AG10803 (cell line): ENCODE measurements at regions not wholly inside any gene's neighbourhood (a gene's known extent, or its start where the extent isn't known, plus 50 kb on each side); places are given as distances from the start of the nearest gene placed in this dataset.
"Not testable (repeated sequence)": the region's sequence is repeated elsewhere in the genome, so short reads cannot be mapped to it uniquely, and the experiment has no call there.

Source experiments
- DNase-seq: peaks from one replicate; pipeline ENCODE4 v3.0.0; 2010; ENCODE audit warnings: low read depth
- H3K4me3 ChIP-seq: 2 replicates; pipeline ENCODE4 v1.5.1; 2011; ENCODE audit warnings: mild to moderate bottlenecking, low read length, control low read depth
- CTCF ChIP-seq: conservative IDR thresholded peaks from 2 replicates; pipeline ENCODE4 v1.5.1; 2011; ENCODE audit warnings: mild to moderate bottlenecking, low read length, control low read depth, inconsistent platforms

GRCh38 chr5:91296674-91297143 lies 86.4 kb downstream of the ARRDC3 start:
- H3K4me3 ChIP-seq = no peak overlapping the region
- no peak for TF ChIP-seq CTCF
- peak; percentile 96 for DNase-seq

- H3K4me3 ChIP-seq = not testable (repeated sequence)
- peak; percentile 71 for DNase-seq
Observed at GRCh38 chr5:91296102-91296501, 87.0 kb downstream of the ARRDC3 start.

GRCh38 chr5:91293131-91293530 lies 90.0 kb downstream of the ARRDC3 start:
- H3K4me3 ChIP-seq = no peak overlapping the region
- TF ChIP-seq CTCF = no peak
- peak; percentile 79 for DNase-seq

GRCh38 chr5:91291628-91292569 lies 91.2 kb downstream of the ARRDC3 start:
- TF ChIP-seq CTCF = no peak
- no peak overlapping the region for H3K4me3 ChIP-seq
- DNase-seq = no peak

- no peak overlapping the region for H3K4me3 ChIP-seq
- DNase-seq = peak; percentile 76
- TF ChIP-seq CTCF = no peak
Observed at GRCh38 chr5:91288118-91288916, 94.8 kb downstream of the ARRDC3 start.

GRCh38 chr5:91285062-91285461 lies 98.1 kb downstream of the ARRDC3 start:
- H3K4me3 ChIP-seq, DNase-seq: not testable (repeated sequence)

GRCh38 chr5:91283899-91284298 lies 99.2 kb downstream of the ARRDC3 start:
- DNase-seq = peak; percentile 86
- no peak overlapping the region for H3K4me3 ChIP-seq
- no peak for TF ChIP-seq CTCF

- TF ChIP-seq CTCF = no peak
- DNase-seq = no peak
- no peak overlapping the region for H3K4me3 ChIP-seq
Observed at GRCh38 chr5:91283326-91283725, 99.8 kb downstream of the ARRDC3 start.
